ENCODE measurements at regions not wholly inside any gene's neighbourhood (a gene's known extent, or its start where the extent isn't known, plus 50 kb on each side); places are given as distances from the start of the nearest gene placed in this dataset.

DNA sequence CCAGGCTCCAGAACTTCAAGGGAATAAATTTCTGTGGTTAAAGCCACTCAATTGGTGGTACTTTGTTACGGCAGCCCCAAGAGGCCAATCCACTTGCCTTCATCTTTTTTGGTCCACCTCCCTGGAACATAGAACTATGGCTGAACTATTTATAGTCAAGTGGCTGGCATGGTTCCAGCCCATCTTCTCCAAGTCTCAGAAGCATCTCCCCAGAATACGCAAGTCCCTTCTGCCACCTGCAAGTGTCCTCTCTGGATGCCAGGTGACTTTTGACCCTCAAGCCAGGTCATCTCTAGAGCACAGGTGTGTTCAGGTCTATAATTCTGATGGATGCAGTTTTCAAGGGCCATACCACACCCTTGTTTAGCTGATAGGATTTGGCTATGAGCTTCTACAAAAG, 371.5 kb downstream of the AACS start:
- TF ChIP-seq, protein P1, sequence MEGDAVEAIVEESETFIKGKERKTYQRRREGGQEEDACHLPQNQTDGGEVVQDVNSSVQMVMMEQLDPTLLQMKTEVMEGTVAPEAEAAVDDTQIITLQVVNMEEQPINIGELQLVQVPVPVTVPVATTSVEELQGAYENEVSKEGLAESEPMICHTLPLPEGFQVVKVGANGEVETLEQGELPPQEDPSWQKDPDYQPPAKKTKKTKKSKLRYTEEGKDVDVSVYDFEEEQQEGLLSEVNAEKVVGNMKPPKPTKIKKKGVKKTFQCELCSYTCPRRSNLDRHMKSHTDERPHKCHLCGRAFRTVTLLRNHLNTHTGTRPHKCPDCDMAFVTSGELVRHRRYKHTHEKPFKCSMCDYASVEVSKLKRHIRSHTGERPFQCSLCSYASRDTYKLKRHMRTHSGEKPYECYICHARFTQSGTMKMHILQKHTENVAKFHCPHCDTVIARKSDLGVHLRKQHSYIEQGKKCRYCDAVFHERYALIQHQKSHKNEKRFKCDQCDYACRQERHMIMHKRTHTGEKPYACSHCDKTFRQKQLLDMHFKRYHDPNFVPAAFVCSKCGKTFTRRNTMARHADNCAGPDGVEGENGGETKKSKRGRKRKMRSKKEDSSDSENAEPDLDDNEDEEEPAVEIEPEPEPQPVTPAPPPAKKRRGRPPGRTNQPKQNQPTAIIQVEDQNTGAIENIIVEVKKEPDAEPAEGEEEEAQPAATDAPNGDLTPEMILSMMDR (IDR thresholded peaks at IDR 0.05; ENCODE audit: control extremely low read depth, extremely low read depth) = no peak
- Histone ChIP-seq H3K9me3 (ENCODE audit: control insufficient read depth in 4 of 4, insufficient read depth in 3 of 4, low read length in 3 of 4) (peaks cover 0 to 3% (median 0%) of the 10 kb centered on the region in 4 donors), H3K9ac (ENCODE audit: insufficient read depth in 1 of 2, low read length in 2 of 2) (no peak overlapping the region), H3K4me3 (no peak overlapping the region), H3K36me3 (ENCODE audit: control insufficient read depth in 4 of 4, insufficient read depth in 4 of 4, low read length in 4 of 4) (no peaks in the 10 kb centered on the region), H3K4me1 (ENCODE audit: control insufficient read depth in 5 of 5, insufficient read depth in 5 of 5, low read length in 5 of 5) (no peaks in the 10 kb centered on the region), H3K27me3 (ENCODE audit: control insufficient read depth in 3 of 3, insufficient read depth in 3 of 3, low read length in 2 of 3) (no peaks in the 10 kb centered on the region), H3K27ac (ENCODE audit: low read depth in 1 of 2, low read length in 1 of 2) (no peak overlapping the region)
- DNase-seq (no peak), ATAC-seq (ENCODE audit: insufficient read depth, low FRiP score) (no peak)
- WGBS, 2 donors = 88 to 95% methylated on average over 2 of the region's 2 CpGs

DNA sequence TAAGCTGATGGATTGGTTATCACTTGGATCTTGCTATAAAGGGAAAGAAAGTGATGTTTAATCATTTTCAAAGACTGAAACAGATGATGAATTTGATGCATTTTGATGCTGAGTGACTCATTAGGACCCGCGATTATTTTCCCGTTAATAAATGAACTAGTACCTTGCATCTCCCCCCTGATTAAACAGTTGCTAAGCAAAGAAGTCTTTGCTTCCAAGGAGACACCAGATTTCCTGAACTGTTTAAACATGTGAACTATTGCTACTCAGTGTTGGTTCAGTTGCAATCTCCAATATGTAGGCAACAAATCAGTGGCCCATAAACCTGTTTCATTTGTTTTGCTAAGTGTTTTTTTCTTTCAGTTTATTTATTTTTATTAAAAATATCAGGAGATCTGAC, 375.2 kb downstream of the AACS start:
- TF ChIP-seq, protein P1 (IDR thresholded peaks at IDR 0.05; ENCODE audit: control extremely low read depth, extremely low read depth) = no peak
- Histone ChIP-seq H3K4me3 (no peak overlapping the region), H3K9ac (ENCODE audit: insufficient read depth in 1 of 2, low read length in 2 of 2) (no peak overlapping the region), H3K27me3 (ENCODE audit: control insufficient read depth in 3 of 3, insufficient read depth in 3 of 3, low read length in 2 of 3) (no peaks in the 10 kb centered on the region), H3K27ac (ENCODE audit: low read depth in 1 of 2, low read length in 1 of 2) (no peak overlapping the region), H3K4me1 (ENCODE audit: control insufficient read depth in 5 of 5, insufficient read depth in 5 of 5, low read length in 5 of 5) (no peaks in the 10 kb centered on the region), H3K36me3 (ENCODE audit: control insufficient read depth in 4 of 4, insufficient read depth in 4 of 4, low read length in 4 of 4) (no peaks in the 10 kb centered on the region), H3K9me3 (ENCODE audit: control insufficient read depth in 4 of 4, insufficient read depth in 3 of 4, low read length in 3 of 4) (peaks cover 0 to 3% (median under 1%) of the 10 kb centered on the region in 4 donors)
- ATAC-seq (ENCODE audit: insufficient read depth, low FRiP score) = no peak
- no peak for DNase-seq
- 56 to 67% methylated on average over 3 of the region's 3 CpGs for WGBS, 2 donors

DNA sequence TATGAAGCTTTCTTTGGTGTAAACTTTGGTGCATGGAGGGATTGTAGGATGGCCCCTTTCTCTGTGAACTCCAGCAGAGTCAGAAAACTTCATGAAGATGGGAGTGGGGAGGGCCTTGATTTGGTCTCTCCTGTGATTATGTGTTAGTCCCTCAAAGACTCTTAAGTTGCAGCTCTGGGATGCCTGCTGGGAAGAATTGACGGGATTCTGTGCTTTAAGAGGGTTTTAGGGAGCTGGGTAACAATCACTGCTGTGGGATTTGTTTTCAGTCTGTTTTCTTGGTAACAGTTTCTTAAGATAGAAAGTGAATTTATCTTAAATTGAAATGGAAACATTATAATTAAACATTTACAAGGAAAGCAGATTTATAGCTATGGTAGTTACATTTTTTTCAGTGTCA, 378.1 kb downstream of the AACS start:
- peaks cover 0 to 6% (median 1%) of the 10 kb centered on the region in 4 donors for H3K9me3 ChIP-seq (ENCODE audit: control insufficient read depth in 4 of 4, insufficient read depth in 3 of 4, low read length in 3 of 4)
- TF ChIP-seq, protein P1 (IDR thresholded peaks at IDR 0.05; ENCODE audit: control extremely low read depth, extremely low read depth) = no peak
- ATAC-seq (ENCODE audit: insufficient read depth, low FRiP score) = no peak
- no peak overlapping the region for H3K4me3 ChIP-seq
- WGBS, 2 donors = 34 to 46% methylated on average over 1 of the region's 1 CpG
- H3K27ac ChIP-seq (ENCODE audit: low read depth in 1 of 2, low read length in 1 of 2) = no peak overlapping the region
- no peak for DNase-seq
- no peaks in the 10 kb centered on the region for H3K4me1 ChIP-seq (ENCODE audit: control insufficient read depth in 5 of 5, insufficient read depth in 5 of 5, low read length in 5 of 5)
- H3K9ac ChIP-seq (ENCODE audit: insufficient read depth in 1 of 2, low read length in 2 of 2) = no peak overlapping the region
- no peaks in the 10 kb centered on the region for H3K36me3 ChIP-seq (ENCODE audit: control insufficient read depth in 4 of 4, insufficient read depth in 4 of 4, low read length in 4 of 4)
- H3K27me3 ChIP-seq (ENCODE audit: control insufficient read depth in 3 of 3, insufficient read depth in 3 of 3, low read length in 2 of 3) = no peaks in the 10 kb centered on the region

DNA sequence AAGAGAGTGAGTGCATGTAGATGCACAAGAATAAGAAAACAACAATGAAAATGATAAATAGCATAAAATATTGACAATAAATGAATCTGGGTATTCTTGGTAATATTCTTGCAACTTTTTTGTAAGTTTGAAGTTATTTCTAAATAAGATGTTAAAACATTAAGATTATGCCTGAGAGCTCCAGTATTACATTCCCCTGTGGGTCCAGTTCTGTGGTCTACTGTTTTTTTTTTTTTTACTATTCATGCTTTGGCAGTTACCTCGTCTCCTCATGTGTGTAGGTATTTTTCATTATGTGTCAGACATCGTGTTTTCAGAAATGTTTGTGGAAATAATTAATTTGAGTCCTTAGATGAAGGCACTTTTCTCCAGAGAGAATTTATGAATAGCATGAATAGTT, 386.2 kb downstream of the AACS start:
- 65 to 77% methylated on average over 2 of the region's 2 CpGs for WGBS, 2 donors
- TF ChIP-seq, protein P1 (IDR thresholded peaks at IDR 0.05; ENCODE audit: control extremely low read depth, extremely low read depth) = no peak
- Histone ChIP-seq H3K9ac (ENCODE audit: insufficient read depth in 1 of 2, low read length in 2 of 2) (no peak overlapping the region), H3K4me1 (ENCODE audit: control insufficient read depth in 5 of 5, insufficient read depth in 5 of 5, low read length in 5 of 5) (no peaks in the 10 kb centered on the region), H3K9me3 (ENCODE audit: control insufficient read depth in 4 of 4, insufficient read depth in 3 of 4, low read length in 3 of 4) (peaks cover 0 to 2% (median 0%) of the 10 kb centered on the region in 4 donors), H3K4me3 (no peak overlapping the region), H3K36me3 (ENCODE audit: control insufficient read depth in 4 of 4, insufficient read depth in 4 of 4, low read length in 4 of 4) (no peaks in the 10 kb centered on the region), H3K27me3 (ENCODE audit: control insufficient read depth in 3 of 3, insufficient read depth in 3 of 3, low read length in 2 of 3) (no peaks in the 10 kb centered on the region), H3K27ac (ENCODE audit: low read depth in 1 of 2, low read length in 1 of 2) (no peak overlapping the region)
- ATAC-seq (ENCODE audit: insufficient read depth, low FRiP score) (no peak), DNase-seq (no peak)
